NCI-H2107 treated with DMSO at 0.1 percent for 48 hours (cell line): ENCODE measurements at regions not wholly inside any gene's neighbourhood (a gene's known extent, or its start where the extent isn't known, plus 50 kb on each side); places are given as distances from the start of the nearest gene placed in this dataset.

Source experiments
- DNase-seq: peaks from one replicate; lab custom pipeline; 2025; ENCODE audit not compliant: unreplicated experiment; lab: John Stamatoyannopoulos, UW

GRCh38 chr20:11372876-11373790, 544.6 kb upstream of the BTBD3 start:
- DNase-seq, result no peak

- DNase-seq, result no peak
These were observed 542.4 kb upstream of the BTBD3 start for GRCh38 chr20:11375335-11375734.

- DNase-seq, result no peak
These were observed 541.7 kb upstream of the BTBD3 start for GRCh38 chr20:11375966-11376365.

GRCh38 chr20:11376420-11376819, 541.3 kb upstream of the BTBD3 start:
- no peak for DNase-seq

GRCh38 chr20:11376998-11377397, 540.7 kb upstream of the BTBD3 start:
- DNase-seq, result no peak

GRCh38 chr20:11377761-11378160, 539.9 kb upstream of the BTBD3 start:
- DNase-seq, result no peak

- no peak for DNase-seq
These were observed 539.4 kb upstream of the BTBD3 start for GRCh38 chr20:11378252-11378651.

GRCh38 chr20:11379257-11380011, 538.3 kb upstream of the BTBD3 start:
- DNase-seq, result peak; percentile 4

GRCh38 chr20:11380283-11380682, 537.4 kb upstream of the BTBD3 start:
- no peak for DNase-seq

- DNase-seq, result no peak
These were observed 530.4 kb upstream of the BTBD3 start for GRCh38 chr20:11387189-11387754.

- no peak for DNase-seq
These were observed 528.5 kb upstream of the BTBD3 start for GRCh38 chr20:11389186-11389585.

- DNase-seq, result no peak
These were observed 526.1 kb upstream of the BTBD3 start for GRCh38 chr20:11391591-11391990.

- no peak for DNase-seq
These were observed 523.4 kb upstream of the BTBD3 start for GRCh38 chr20:11394145-11394833.

- no peak for DNase-seq
These were observed 522.1 kb upstream of the BTBD3 start for GRCh38 chr20:11395581-11395980.

GRCh38 chr20:11401988-11402387, 515.7 kb upstream of the BTBD3 start:
- no peak for DNase-seq

GRCh38 chr20:11403711-11404110, 514.0 kb upstream of the BTBD3 start:
- no peak for DNase-seq

GRCh38 chr20:11406877-11407276, 510.8 kb upstream of the BTBD3 start:
- DNase-seq, result no peak

GRCh38 chr20:11409561-11409960, 508.1 kb upstream of the BTBD3 start:
- no peak for DNase-seq

GRCh38 chr20:11411765-11412164, 505.9 kb upstream of the BTBD3 start:
- DNase-seq, result no peak

- no peak for DNase-seq
These were observed 490.7 kb upstream of the BTBD3 start for GRCh38 chr20:11426948-11427347.

- no peak for DNase-seq
These were observed 488.5 kb upstream of the BTBD3 start for GRCh38 chr20:11429168-11429567.
